H1 (cell line): ENCODE measurements at regions not wholly inside any gene's neighbourhood (a gene's known extent, or its start where the extent isn't known, plus 50 kb on each side); places are given as distances from the start of the nearest gene placed in this dataset.

ENCODE experiments used
- CTCF ChIA-PET: fragments of 300-600 bp; sonication (Branson Sonifier 250); formaldehyde crosslinking; loops from one replicate; lab custom pipeline; 2021; ENCODE audit not compliant: partially characterized antibody; lab: Charles Lee
- POLR2A ChIA-PET: fragments of 300-600 bp; sonication (Branson Sonifier 250); formaldehyde crosslinking; loops from one replicate; lab custom pipeline; 2021; ENCODE audit warnings: inconsistent platforms; ENCODE audit not compliant: partially characterized antibody; lab: Charles Lee
- DNase-seq, 2 experiments: peaks; one replicate each; pipeline versions ENCODE4 v3.0.0 to v3.0.0-alpha.2; 2010 to 2022; ENCODE audit warnings: low spot score in 2 of 2, low read depth in 1 of 2, mixed read lengths in 1 of 2
- FAIRE-seq: peaks from 2 replicates; lab custom pipeline; 2011; peaks lifted over from hg19 to GRCh38; lab: Jason Lieb, UNC
- H2AFZ ChIP-seq: 2 replicates; pipeline ENCODE4 v1.8.1; 2012; ENCODE audit warnings: low read length, inconsistent platforms
- H2AK5ac ChIP-seq: 2 replicates; pipeline ENCODE4 v1.6.1; 2013; ENCODE audit warnings: low read depth, low read length
- H2BK120ac ChIP-seq: replicated peaks from 2 replicates; pipeline ENCODE3; 2013; ENCODE audit warnings: low read depth, low read length, inconsistent platforms
- H2BK12ac ChIP-seq: 2 replicates; pipeline ENCODE4 v1.6.1; 2013; ENCODE audit warnings: low read depth, low read length
- H2BK15ac ChIP-seq: 2 replicates; pipeline ENCODE4 v1.6.1; 2013; ENCODE audit warnings: low read length
- H2BK20ac ChIP-seq: 2 replicates; pipeline ENCODE4 v1.6.1; 2013; ENCODE audit warnings: low read length
- H2BK5ac ChIP-seq: 2 replicates; pipeline ENCODE4 v1.6.1; 2013; ENCODE audit warnings: low read depth, low read length
- H3K14ac ChIP-seq: 2 replicates; pipeline ENCODE4 v1.6.1; 2013; ENCODE audit warnings: inconsistent platforms; ENCODE audit not compliant: insufficient read length
- H3K18ac ChIP-seq: 2 replicates; pipeline ENCODE4 v1.6.1; 2013; ENCODE audit warnings: low read length; ENCODE audit errors: extremely low read depth
- H3K23ac ChIP-seq: 2 replicates; pipeline ENCODE4 v1.6.1; 2013; ENCODE audit warnings: inconsistent platforms; ENCODE audit not compliant: insufficient read length
- H3K23me2 ChIP-seq: 2 replicates; pipeline ENCODE4 v1.6.1; 2013; ENCODE audit warnings: low read depth, low read length
- H3K27ac ChIP-seq: 2 replicates; pipeline ENCODE4 v1.6.1; 2011; ENCODE audit warnings: low read depth, low read length, inconsistent platforms
- H3K27me3 ChIP-seq, 4 experiments: replicated peaks in 1 of 4; 1 replicate in 1 of 4; 2 replicates in 3 of 4; pipeline versions ENCODE4 v1.6.1 to v1.8.1; 2011 to 2013; ENCODE audit warnings: low read length in 3 of 4, mild to moderate bottlenecking in 3 of 4, inconsistent platforms in 2 of 4, mixed read lengths in 2 of 4, moderate library complexity in 1 of 4; ENCODE audit not compliant: control insufficient read depth in 3 of 4, insufficient read depth in 3 of 4; ENCODE audit errors: extremely low read depth in 1 of 4
- H3K36me3 ChIP-seq, 4 experiments: 2 replicates each; pipeline versions ENCODE4 v1.6.1 to v1.8.1; 2011 to 2013; ENCODE audit warnings: mild to moderate bottlenecking in 4 of 4, low read length in 3 of 4, moderate library complexity in 2 of 4, control low read depth in 1 of 4, inconsistent platforms in 1 of 4; ENCODE audit not compliant: insufficient read depth in 4 of 4, control insufficient read depth in 2 of 4
- H3K4ac ChIP-seq: replicated peaks from 2 replicates; pipeline ENCODE3; 2013; ENCODE audit warnings: low read length, low read depth, mixed read lengths, inconsistent platforms; ENCODE audit not compliant: insufficient read length
- H3K4me1 ChIP-seq, 4 experiments: replicated peaks in 1 of 4; 1 replicate in 1 of 4; 2 replicates in 3 of 4; pipeline versions ENCODE4 v1.6.1 to v1.8.1; 2011 to 2013; ENCODE audit warnings: low read length in 3 of 4, inconsistent platforms in 2 of 4, mixed read lengths in 1 of 4; ENCODE audit not compliant: insufficient read depth in 4 of 4, control insufficient read depth in 3 of 4
- H3K4me2 ChIP-seq, 2 experiments: 2 replicates each; pipeline versions ENCODE4 v1.6.1 to v1.8.1; 2011 to 2013; ENCODE audit warnings: low read depth in 2 of 2, low read length in 2 of 2, control low read depth in 1 of 2, inconsistent platforms in 1 of 2, mild to moderate bottlenecking in 1 of 2; ENCODE audit not compliant: insufficient read depth in 1 of 2
- H3K4me3 ChIP-seq, 4 experiments: fragments of 200-600, 300-600 bp in 1 of 4; sonication (generic), shearing (Covaris generic), sonication (Bioruptor Twin) in 1 of 4; 2 replicates each; pipeline versions ENCODE4 v1.5.1 to v1.8.1; 2011 to 2016; ENCODE audit warnings: low read length in 4 of 4, low read depth in 3 of 4, control low read depth in 2 of 4, inconsistent platforms in 2 of 4, mild to moderate bottlenecking in 2 of 4, mixed read lengths in 1 of 4, moderate library complexity in 1 of 4; ENCODE audit not compliant: insufficient read depth in 2 of 4; ENCODE audit errors: extremely low read depth in 1 of 4
- H3K56ac ChIP-seq: replicated peaks from 2 replicates; pipeline ENCODE3; 2013; ENCODE audit warnings: low read depth, mild to moderate bottlenecking, mixed read lengths, low read length, inconsistent platforms; ENCODE audit not compliant: insufficient read length
- H3K79me1 ChIP-seq: 2 replicates; pipeline ENCODE4 v1.6.1; 2013; ENCODE audit warnings: low read depth, low read length, control low read depth
- H3K79me2 ChIP-seq, 2 experiments: 2 replicates each; pipeline versions ENCODE4 v1.6.1 to v1.8.1; 2012 to 2013; ENCODE audit warnings: low read length in 2 of 2, mild to moderate bottlenecking in 2 of 2, inconsistent platforms in 1 of 2; ENCODE audit not compliant: insufficient read depth in 2 of 2, control insufficient read depth in 1 of 2
- H3K9ac ChIP-seq, 4 experiments: replicated peaks in 1 of 4; 1 replicate in 1 of 4; 2 replicates in 3 of 4; pipeline versions ENCODE4 v1.6.1 to v1.8.1; 2011 to 2013; ENCODE audit warnings: low read depth in 3 of 4, low read length in 3 of 4, control low read depth in 2 of 4, mild to moderate bottlenecking in 2 of 4, moderate library complexity in 2 of 4, inconsistent platforms in 1 of 4; ENCODE audit errors: extremely low read depth in 1 of 4
- H3K9me3 ChIP-seq, 2 experiments: 2 replicates each; pipeline versions ENCODE4 v1.6.1 to v1.8.1; 2012 to 2013; ENCODE audit warnings: mild to moderate bottlenecking in 2 of 2, moderate library complexity in 2 of 2, control low read depth in 1 of 2, inconsistent platforms in 1 of 2, low read depth in 1 of 2, low read length in 1 of 2, mixed read lengths in 1 of 2; ENCODE audit not compliant: insufficient read depth in 2 of 2
- H4K20me1 ChIP-seq, 2 experiments: replicated peaks in 1 of 2; 2 replicates each; pipeline versions ENCODE3 to v1.8.1; 2011 to 2013; ENCODE audit warnings: inconsistent platforms in 2 of 2, low read length in 2 of 2, mild to moderate bottlenecking in 1 of 2; ENCODE audit not compliant: insufficient read depth in 2 of 2, control insufficient read depth in 1 of 2
- H4K5ac ChIP-seq: 2 replicates; pipeline ENCODE4 v1.6.1; 2013; ENCODE audit warnings: low read length, low read depth, mixed read lengths, inconsistent platforms; ENCODE audit not compliant: insufficient read length
- H4K8ac ChIP-seq: 2 replicates; pipeline ENCODE4 v1.8.0; 2013; ENCODE audit warnings: mild to moderate bottlenecking, moderate library complexity, low read length, inconsistent platforms; ENCODE audit not compliant: insufficient read depth; ENCODE audit errors: extremely low read depth
- H4K91ac ChIP-seq: replicated peaks from 2 replicates; pipeline ENCODE3; 2013; ENCODE audit warnings: low read length, mixed read lengths, inconsistent platforms; ENCODE audit not compliant: insufficient read length
- POLR2AphosphoS5 ChIP-seq: IDR thresholded peaks from 2 replicates; pipeline ENCODE4 v1.6.1; 2011; ENCODE audit warnings: low read depth, low read length
- WGBS, 2 experiments: shearing (Covaris generic) in 1 of 2; methylation state at CpG; one replicate each; pipeline versions ENCODE4 v1.1.6 to v1.1.7; 2013 to 2015; ENCODE audit warnings: low lambda C conversion rate in 2 of 2, mixed read lengths in 2 of 2, inconsistent platforms in 1 of 2, low coverage in 1 of 2, missing lambda C conversion rate in 1 of 2; ENCODE audit not compliant: insufficient replicate concordance in 2 of 2, insufficient coverage in 1 of 2, insufficient read length in 1 of 2; ENCODE audit errors: extremely low coverage in 1 of 2, missing lambda C conversion rate in 1 of 2; 5-methylcytosine and 5-hydroxymethylcytosine counted together

GRCh38 chr1:94633051-94633450 is 91.5 kb upstream of the F3 start:
- Histone ChIP-seq H2BK15ac (no peak overlapping the region), H3K23me2 (no peaks in the 10 kb centered on the region), H2BK20ac (no peak overlapping the region), H3K27me3 (no peaks in the 10 kb centered on the region), H3K9ac (no peak overlapping the region), H3K23ac (no peak overlapping the region), H4K8ac (no peak overlapping the region), H2AK5ac (no peak overlapping the region), H4K20me1 (no peaks in the 10 kb centered on the region), H2AFZ (no peak overlapping the region), H3K18ac (no peak overlapping the region), H4K5ac (no peak overlapping the region), H3K4ac (no peak overlapping the region), H3K14ac (no peak overlapping the region), H3K27ac (no peak overlapping the region), H2BK12ac (no peak overlapping the region), H3K56ac (no peak overlapping the region), H3K9me3 (no peaks in the 10 kb centered on the region), H4K91ac (no peak overlapping the region), H3K79me1 (no peaks in the 10 kb centered on the region)
- no peak for FAIRE-seq
- DNase-seq: no peak
- WGBS, 2 experiments: 90% methylated on average over 4 of the region's 4 CpGs; no CpG with 5 or more reads in 1 of the 2 experiments
- CTCF ChIA-PET: interaction anchor here (1.0 to 1.1 kb wide), 2 partner anchors 12 to 56 kb away, joined by 3 read pairs; no protein-coding TSS in a partner anchor
- TF ChIP-seq POLR2AphosphoS5: no peak
- TF ChIP-seq, all 59 proteins: peak for 0
- no peak overlapping the region for H2BK120ac ChIP-seq
- H3K36me3 ChIP-seq: no peaks in the 10 kb centered on the region
- POLR2A ChIA-PET: no interaction called here
- H3K4me1 ChIP-seq: peaks cover 0 to 6% (median 3%) of the 10 kb centered on the region in 4 experiments; a peak in 3 of 7 replicates
- no peak overlapping the region for H2BK5ac ChIP-seq
- H3K4me3 ChIP-seq: no peak overlapping the region
- H3K4me2 ChIP-seq: no peak overlapping the region
- no peaks in the 10 kb centered on the region for H3K79me2 ChIP-seq
